ENCODE measurements at regions not wholly inside any gene's neighbourhood (a gene's known extent, or its start where the extent isn't known, plus 50 kb on each side); places are given as distances from the start of the nearest gene placed in this dataset.

- H3K27me3 ChIP-seq: no peaks in the 10 kb centered on the region
- H3K4me3 ChIP-seq: no peak overlapping the region
- DNase-seq (ENCODE audit: extremely low spot score): no peak
- 90% methylated on average over 15 of the region's 15 CpGs for WGBS
- H3K4me1 ChIP-seq: peaks cover 28 to 36% (median 34%) of the 10 kb centered on the region in 4 donors
- intact Hi-C loops (cut with DNase I): no loop called here
- no peaks in the 10 kb centered on the region for H3K9me3 ChIP-seq
- no peaks in the 10 kb centered on the region for H3K36me3 ChIP-seq
- TF ChIP-seq POLR2AphosphoS5 (IDR thresholded peaks at IDR 0.05): no peak
- TF ChIP-seq CTCF (IDR thresholded peaks at IDR 0.05): no peak
- TF ChIP-seq EP300 (IDR thresholded peaks at IDR 0.05): no peak
- no peak for TF ChIP-seq POLR2A (IDR thresholded peaks at IDR 0.05; ENCODE audit: low read depth)
- no peak overlapping the region for H3K27ac ChIP-seq (replicated peaks in 1 of 4)
Observed at GRCh38 chr17:77825621-77826020, 132.9 kb upstream of the TNRC6C start.

- 85% methylated on average over 6 of the region's 8 CpGs for WGBS
- intact Hi-C loops (cut with DNase I): no loop called here
- H3K27me3 ChIP-seq: no peaks in the 10 kb centered on the region
- no peak for TF ChIP-seq CTCF (IDR thresholded peaks at IDR 0.05)
- no peak for TF ChIP-seq POLR2A (IDR thresholded peaks at IDR 0.05; ENCODE audit: low read depth)
- no peak for TF ChIP-seq EP300 (IDR thresholded peaks at IDR 0.05)
- H3K9me3 ChIP-seq: no peaks in the 10 kb centered on the region
- no peak overlapping the region for H3K4me3 ChIP-seq
- H3K4me1 ChIP-seq: peaks cover 35 to 43% (median 41%) of the 10 kb centered on the region in 4 donors
- DNase-seq (ENCODE audit: extremely low spot score): no peak
- no peaks in the 10 kb centered on the region for H3K36me3 ChIP-seq
- no peak overlapping the region for H3K27ac ChIP-seq (replicated peaks in 1 of 4)
Observed at GRCh38 chr17:77826132-77826873, 132.2 kb upstream of the TNRC6C start.

GRCh38 chr17:77827039-77827438 is 131.5 kb upstream of the TNRC6C start:
- H3K4me1 ChIP-seq: peaks cover 42 to 50% (median 48%) of the 10 kb centered on the region in 4 donors
- no peak overlapping the region for H3K4me3 ChIP-seq
- TF ChIP-seq POLR2AphosphoS5 (IDR thresholded peaks at IDR 0.05): no peak
- no peak for TF ChIP-seq EP300 (IDR thresholded peaks at IDR 0.05)
- TF ChIP-seq POLR2A (IDR thresholded peaks at IDR 0.05; ENCODE audit: low read depth): no peak
- TF ChIP-seq CTCF (IDR thresholded peaks at IDR 0.05): no peak
- intact Hi-C loops (cut with DNase I): no loop called here
- WGBS: 83% methylated on average over 3 of the region's 7 CpGs
- no peak for DNase-seq (ENCODE audit: extremely low spot score)
- no peak overlapping the region for H3K27ac ChIP-seq (replicated peaks in 1 of 4)
- H3K27me3 ChIP-seq: no peaks in the 10 kb centered on the region
- no peaks in the 10 kb centered on the region for H3K36me3 ChIP-seq
- no peaks in the 10 kb centered on the region for H3K9me3 ChIP-seq

- H3K36me3 ChIP-seq: no peaks in the 10 kb centered on the region
- intact Hi-C loops (cut with DNase I): no loop called here
- DNase-seq (ENCODE audit: extremely low spot score): no peak
- peaks cover 44 to 51% (median 47%) of the 10 kb centered on the region in 4 donors for H3K4me1 ChIP-seq
- H3K4me3 ChIP-seq: no peak overlapping the region
- no peak overlapping the region for H3K27ac ChIP-seq (replicated peaks in 1 of 4)
- H3K27me3 ChIP-seq: no peaks in the 10 kb centered on the region
- H3K9me3 ChIP-seq: no peaks in the 10 kb centered on the region
- TF ChIP-seq POLR2A (IDR thresholded peaks at IDR 0.05; ENCODE audit: low read depth) (no peak), EP300 (IDR thresholded peaks at IDR 0.05) (no peak), POLR2AphosphoS5 (IDR thresholded peaks at IDR 0.05) (no peak), CTCF (IDR thresholded peaks at IDR 0.05) (no peak)
- WGBS: 86% methylated on average over 5 of the region's 5 CpGs
Observed at GRCh38 chr17:77827511-77827910, 131.0 kb upstream of the TNRC6C start.
